Adipocyte (in vitro differentiated cells): ENCODE measurements at regions not wholly inside any gene's neighbourhood (a gene's known extent, or its start where the extent isn't known, plus 50 kb on each side); places are given as distances from the start of the nearest gene placed in this dataset.

Source experiments
- DNase-seq: peaks from one replicate; pipeline ENCODE4 v3.0.0-alpha.2; 2015; ENCODE audit warnings: low read depth
- H3K27me3 ChIP-seq: replicated peaks from 2 replicates; pipeline ENCODE4 v1.7.0; 2013; ENCODE audit warnings: mild to moderate bottlenecking, low read length, moderate library complexity; ENCODE audit not compliant: control insufficient read depth, insufficient read depth
- H3K36me3 ChIP-seq: 2 replicates; pipeline ENCODE4 v1.7.0; 2013; ENCODE audit warnings: low read length, mild to moderate bottlenecking, moderate library complexity; ENCODE audit not compliant: control insufficient read depth, insufficient read depth, severe bottlenecking
- H3K4me1 ChIP-seq: 2 replicates; pipeline ENCODE4 v1.7.0; 2013; ENCODE audit warnings: mild to moderate bottlenecking, low read length, moderate library complexity; ENCODE audit not compliant: control insufficient read depth, insufficient read depth
- H3K4me3 ChIP-seq: 2 replicates; pipeline ENCODE4 v1.7.0; 2013; ENCODE audit warnings: mild to moderate bottlenecking, low read length, moderate library complexity
- H3K9ac ChIP-seq: 2 replicates; pipeline ENCODE4 v1.7.0; 2013; ENCODE audit warnings: mild to moderate bottlenecking, low read length, moderate library complexity
- H3K9me3 ChIP-seq: 2 replicates; pipeline ENCODE4 v1.7.0; 2013; ENCODE audit warnings: mild to moderate bottlenecking, low read length, moderate library complexity; ENCODE audit not compliant: control insufficient read depth

DNA sequence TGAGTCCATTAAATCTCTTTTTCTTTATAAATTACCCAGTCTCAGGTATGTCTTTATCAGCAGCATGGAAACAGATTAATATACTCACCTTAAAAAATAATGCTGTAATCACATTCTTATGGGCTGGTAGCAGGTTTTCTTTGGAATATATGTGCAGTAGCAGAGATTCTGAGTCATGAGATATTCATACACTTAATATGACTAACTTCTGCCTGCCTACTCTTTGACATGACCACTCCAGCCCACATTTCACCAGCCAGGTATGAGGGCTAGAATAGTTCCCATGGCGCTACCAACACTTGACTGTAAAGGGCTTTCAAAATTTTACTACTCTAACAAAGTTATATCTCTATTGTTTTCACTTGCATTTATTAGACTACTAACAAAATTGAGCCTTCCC lies 74.1 kb upstream of the GHR start:
- Histone ChIP-seq H3K4me1 (peaks cover 7% of the 10 kb centered on the region), H3K9ac (no peak overlapping the region), H3K36me3 (no peaks in the 10 kb centered on the region), H3K4me3 (no peak overlapping the region), H3K27me3 (no peaks in the 10 kb centered on the region), H3K9me3 (peaks cover 7% of the 10 kb centered on the region)
- no peak for DNase-seq

- peaks cover 7% of the 10 kb centered on the region for H3K4me1 ChIP-seq
- no peak for DNase-seq
- no peaks in the 10 kb centered on the region for H3K27me3 ChIP-seq
- no peak overlapping the region for H3K4me3 ChIP-seq
- peak overlapping the region; percentile 49 for H3K9ac ChIP-seq
- peaks cover 7% of the 10 kb centered on the region for H3K9me3 ChIP-seq
- no peaks in the 10 kb centered on the region for H3K36me3 ChIP-seq
Measured at GRCh38 chr5:42351956-42352355, 71.3 kb upstream of the GHR start.

GRCh38 chr5:42360056-42360455 lies 63.2 kb upstream of the GHR start:
- H3K36me3 ChIP-seq = no peaks in the 10 kb centered on the region
- peak overlapping the region; percentile 4 for H3K4me3 ChIP-seq
- DNase-seq = no peak
- H3K9ac ChIP-seq = peak overlapping the region; percentile 50
- no peaks in the 10 kb centered on the region for H3K27me3 ChIP-seq
- peaks cover 20% of the 10 kb centered on the region for H3K4me1 ChIP-seq
- no peaks in the 10 kb centered on the region for H3K9me3 ChIP-seq

DNA sequence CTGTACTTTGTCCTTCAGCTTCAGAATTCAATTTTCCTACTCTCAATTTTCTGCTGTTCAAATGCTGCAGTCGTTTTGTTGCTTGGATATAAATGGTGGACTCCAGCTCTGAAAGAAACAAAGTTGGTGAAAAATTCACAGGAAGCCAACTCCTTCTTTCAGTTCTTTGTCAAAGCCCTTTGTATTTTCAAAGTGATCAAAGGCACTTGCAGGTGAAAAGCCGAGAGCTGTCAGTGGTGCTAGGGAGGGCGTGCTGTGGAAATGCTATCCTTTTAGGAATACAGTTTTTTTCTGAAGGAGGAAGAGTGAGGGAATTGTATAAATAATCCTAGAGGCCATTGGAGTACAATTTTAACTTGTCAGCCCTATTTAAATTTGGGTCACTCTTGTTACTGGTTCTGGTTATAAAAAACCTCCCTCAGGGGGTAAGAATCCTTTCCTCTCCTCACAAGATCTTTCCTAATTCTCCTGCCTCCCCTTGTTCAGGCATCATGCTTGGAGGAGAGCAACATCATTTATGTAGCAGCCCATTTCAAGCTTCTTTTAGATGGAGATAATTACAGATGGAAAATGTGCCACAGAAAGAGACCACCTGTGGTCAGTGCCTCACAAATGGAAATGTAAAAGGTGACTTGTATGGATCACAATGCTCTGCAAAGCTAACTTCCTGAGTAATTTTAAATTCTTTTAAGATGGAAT lies 62.5 kb upstream of the GHR start:
- Histone ChIP-seq H3K27me3 (no peaks in the 10 kb centered on the region), H3K9me3 (no peaks in the 10 kb centered on the region), H3K9ac (peak overlapping the region; percentile 50), H3K4me3 (peak overlapping the region; percentile 2), H3K36me3 (no peaks in the 10 kb centered on the region), H3K4me1 (peaks cover 20% of the 10 kb centered on the region)
- DNase-seq = no peak

GRCh38 chr5:42361315-42361688 lies 61.9 kb upstream of the GHR start:
- peaks cover 24% of the 10 kb centered on the region for H3K4me1 ChIP-seq
- no peak for DNase-seq
- H3K27me3 ChIP-seq = no peaks in the 10 kb centered on the region
- no peaks in the 10 kb centered on the region for H3K9me3 ChIP-seq
- H3K9ac ChIP-seq = peak overlapping the region; percentile 50
- no peak overlapping the region for H3K4me3 ChIP-seq
- H3K36me3 ChIP-seq = no peaks in the 10 kb centered on the region

- Histone ChIP-seq H3K9me3 (no peaks in the 10 kb centered on the region), H3K27me3 (no peaks in the 10 kb centered on the region), H3K9ac (no peak overlapping the region), H3K4me3 (no peak overlapping the region), H3K4me1 (peaks cover 20% of the 10 kb centered on the region), H3K36me3 (no peaks in the 10 kb centered on the region)
- no peak for DNase-seq
Measured at GRCh38 chr5:42366051-42366450, 57.2 kb upstream of the GHR start.
